SK-N-SH treated with all-trans-retinoic acid at 6 μM for 48 hours (cell line): ENCODE measurements at regions not wholly inside any gene's neighbourhood (a gene's known extent, or its start where the extent isn't known, plus 50 kb on each side); places are given as distances from the start of the nearest gene placed in this dataset.

Experiments
- ARNTL ChIP-seq: fragments of 450-650 bp; formaldehyde crosslinking; IDR thresholded peaks from 2 replicates; pipeline ENCODE4 v1.5.0; 2020; ENCODE audit warnings: low read depth, mild to moderate bottlenecking, moderate library complexity, borderline replicate concordance
- ESRRG ChIP-seq: fragments of 250-450 bp; sonication (Bioruptor Pico); IDR thresholded peaks from 2 replicates; pipeline ENCODE4 v1.6.1; 2021; ENCODE audit warnings: mild to moderate bottlenecking
- GLIS3 ChIP-seq: fragments of 250-450 bp; sonication (Bioruptor Pico); IDR thresholded peaks from 2 replicates; pipeline ENCODE4 v1.5.0; 2020; ENCODE audit warnings: mild to moderate bottlenecking, moderate library complexity
- ISL1 ChIP-seq: fragments of 250-450 bp; sonication (Bioruptor Pico); IDR thresholded peaks from 2 replicates; pipeline ENCODE4 v2.1.2; 2022; ENCODE audit warnings: mild to moderate bottlenecking, moderate library complexity
- SNAI2 ChIP-seq: fragments of 250-450 bp; sonication (Bioruptor Pico); IDR thresholded peaks from 2 replicates; pipeline ENCODE4 v1.5.0; 2020; ENCODE audit warnings: mild to moderate bottlenecking, moderate library complexity
- ZC3H10 ChIP-seq: fragments of 250-450 bp; sonication (Bioruptor Pico); IDR thresholded peaks from 2 replicates; pipeline ENCODE4 v1.5.1; 2021; ENCODE audit warnings: mild to moderate bottlenecking, moderate library complexity
- ZFP30 ChIP-seq: fragments of 450-650 bp; formaldehyde crosslinking; IDR thresholded peaks from 2 replicates; pipeline ENCODE4 v1.5.0; 2022; ENCODE audit warnings: mild to moderate bottlenecking, moderate library complexity
- ZNF70 ChIP-seq: fragments of 450-650 bp; formaldehyde crosslinking; IDR thresholded peaks from 2 replicates; pipeline ENCODE4 v1.5.0; 2020; ENCODE audit warnings: mild to moderate bottlenecking, moderate library complexity
- ZNF8 ChIP-seq: fragments of 450-650 bp; formaldehyde crosslinking; IDR thresholded peaks from 2 replicates; pipeline ENCODE4 v1.5.0; 2020; ENCODE audit warnings: mild to moderate bottlenecking, moderate library complexity
- TF ChIP-seq, protein P1 (sequence below): fragments of 250-450 bp; sonication (Bioruptor Pico); IDR thresholded peaks from 2 replicates; pipeline ENCODE4 v1.8.0; 2020; ENCODE audit warnings: mild to moderate bottlenecking, moderate library complexity, borderline replicate concordance
- TF ChIP-seq, protein P2 (sequence below): fragments of 250-450 bp; sonication (Bioruptor Pico); IDR thresholded peaks from 2 replicates; pipeline ENCODE4 v1.5.1; 2021; ENCODE audit warnings: mild to moderate bottlenecking, moderate library complexity
- TF ChIP-seq, protein P3 (sequence below): fragments of 250-450 bp; sonication (Bioruptor Pico); IDR thresholded peaks from 2 replicates; pipeline ENCODE4 v1.8.0; 2021; ENCODE audit warnings: low read depth, mild to moderate bottlenecking, moderate library complexity, borderline replicate concordance
- TF ChIP-seq, protein P4 (sequence below): fragments of 250-450 bp; sonication (Bioruptor Pico); IDR thresholded peaks from 2 replicates; pipeline ENCODE4 v1.5.1; 2020; ENCODE audit warnings: low read depth, mild to moderate bottlenecking, moderate library complexity

DNA sequence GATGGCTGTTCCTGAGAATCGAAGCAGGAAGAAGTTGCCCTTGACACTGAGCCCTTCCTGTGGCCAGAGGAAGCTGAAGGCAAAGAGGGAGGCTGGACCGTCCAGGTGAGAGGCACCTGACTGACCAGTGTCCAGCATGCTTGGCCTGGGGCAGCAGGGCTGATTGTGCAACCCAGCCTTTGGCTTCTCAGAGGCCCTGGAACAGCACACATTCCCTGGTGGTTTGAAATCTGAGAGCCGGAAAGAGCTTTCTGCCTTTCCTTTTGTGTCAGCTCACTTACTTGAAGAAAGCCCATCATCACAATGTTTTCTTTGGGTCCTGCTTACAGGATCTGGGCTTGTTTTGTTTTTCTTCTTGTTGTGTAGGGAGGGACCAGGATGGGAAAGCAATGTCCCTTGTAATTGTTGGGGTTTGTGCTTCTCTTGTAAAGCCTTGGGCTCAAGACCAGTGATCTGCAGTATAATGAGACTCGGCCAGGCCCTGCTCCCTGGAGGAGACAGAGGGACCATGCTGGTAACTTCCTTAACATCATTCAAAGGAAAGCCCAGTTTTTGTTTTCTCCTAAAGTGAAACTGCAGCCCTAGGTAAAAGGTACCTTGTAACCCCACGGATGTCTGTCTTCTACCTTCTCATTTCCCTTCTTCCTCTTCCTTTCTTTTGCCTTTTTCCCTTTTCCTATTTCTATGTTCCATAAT is 213.7 kb downstream of the NXNL2 start:
- TF ChIP-seq ZC3H10 (CRISPR knock-in tag) = no peak
- TF ChIP-seq ZFP30 (CRISPR knock-in tag) = no peak
- TF ChIP-seq, protein P1, sequence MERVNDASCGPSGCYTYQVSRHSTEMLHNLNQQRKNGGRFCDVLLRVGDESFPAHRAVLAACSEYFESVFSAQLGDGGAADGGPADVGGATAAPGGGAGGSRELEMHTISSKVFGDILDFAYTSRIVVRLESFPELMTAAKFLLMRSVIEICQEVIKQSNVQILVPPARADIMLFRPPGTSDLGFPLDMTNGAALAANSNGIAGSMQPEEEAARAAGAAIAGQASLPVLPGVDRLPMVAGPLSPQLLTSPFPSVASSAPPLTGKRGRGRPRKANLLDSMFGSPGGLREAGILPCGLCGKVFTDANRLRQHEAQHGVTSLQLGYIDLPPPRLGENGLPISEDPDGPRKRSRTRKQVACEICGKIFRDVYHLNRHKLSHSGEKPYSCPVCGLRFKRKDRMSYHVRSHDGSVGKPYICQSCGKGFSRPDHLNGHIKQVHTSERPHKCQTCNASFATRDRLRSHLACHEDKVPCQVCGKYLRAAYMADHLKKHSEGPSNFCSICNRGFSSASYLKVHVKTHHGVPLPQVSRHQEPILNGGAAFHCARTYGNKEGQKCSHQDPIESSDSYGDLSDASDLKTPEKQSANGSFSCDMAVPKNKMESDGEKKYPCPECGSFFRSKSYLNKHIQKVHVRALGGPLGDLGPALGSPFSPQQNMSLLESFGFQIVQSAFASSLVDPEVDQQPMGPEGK = no peak
- TF ChIP-seq ARNTL = no peak
- no peak for TF ChIP-seq ZNF8 (CRISPR knock-in tag)
- no peak for TF ChIP-seq ISL1 (CRISPR knock-in tag)
- no peak for TF ChIP-seq SNAI2
- TF ChIP-seq, protein P2, sequence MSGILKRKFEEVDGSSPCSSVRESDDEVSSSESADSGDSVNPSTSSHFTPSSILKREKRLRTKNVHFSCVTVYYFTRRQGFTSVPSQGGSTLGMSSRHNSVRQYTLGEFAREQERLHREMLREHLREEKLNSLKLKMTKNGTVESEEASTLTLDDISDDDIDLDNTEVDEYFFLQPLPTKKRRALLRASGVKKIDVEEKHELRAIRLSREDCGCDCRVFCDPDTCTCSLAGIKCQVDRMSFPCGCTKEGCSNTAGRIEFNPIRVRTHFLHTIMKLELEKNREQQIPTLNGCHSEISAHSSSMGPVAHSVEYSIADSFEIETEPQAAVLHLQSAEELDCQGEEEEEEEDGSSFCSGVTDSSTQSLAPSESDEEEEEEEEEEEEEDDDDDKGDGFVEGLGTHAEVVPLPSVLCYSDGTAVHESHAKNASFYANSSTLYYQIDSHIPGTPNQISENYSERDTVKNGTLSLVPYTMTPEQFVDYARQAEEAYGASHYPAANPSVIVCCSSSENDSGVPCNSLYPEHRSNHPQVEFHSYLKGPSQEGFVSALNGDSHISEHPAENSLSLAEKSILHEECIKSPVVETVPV (CRISPR knock-in tag) = no peak
- TF ChIP-seq, protein P3, sequence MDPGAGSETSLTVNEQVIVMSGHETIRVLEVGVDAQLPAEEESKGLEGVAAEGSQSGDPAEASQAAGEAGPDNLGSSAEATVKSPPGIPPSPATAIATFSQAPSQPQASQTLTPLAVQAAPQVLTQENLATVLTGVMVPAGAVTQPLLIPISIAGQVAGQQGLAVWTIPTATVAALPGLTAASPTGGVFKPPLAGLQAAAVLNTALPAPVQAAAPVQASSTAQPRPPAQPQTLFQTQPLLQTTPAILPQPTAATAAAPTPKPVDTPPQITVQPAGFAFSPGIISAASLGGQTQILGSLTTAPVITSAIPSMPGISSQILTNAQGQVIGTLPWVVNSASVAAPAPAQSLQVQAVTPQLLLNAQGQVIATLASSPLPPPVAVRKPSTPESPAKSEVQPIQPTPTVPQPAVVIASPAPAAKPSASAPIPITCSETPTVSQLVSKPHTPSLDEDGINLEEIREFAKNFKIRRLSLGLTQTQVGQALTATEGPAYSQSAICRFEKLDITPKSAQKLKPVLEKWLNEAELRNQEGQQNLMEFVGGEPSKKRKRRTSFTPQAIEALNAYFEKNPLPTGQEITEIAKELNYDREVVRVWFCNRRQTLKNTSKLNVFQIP = no peak
- no peak for TF ChIP-seq GLIS3 (CRISPR knock-in tag)
- TF ChIP-seq ZNF70 (CRISPR knock-in tag) = no peak
- no peak for TF ChIP-seq ESRRG
- TF ChIP-seq, protein P4, sequence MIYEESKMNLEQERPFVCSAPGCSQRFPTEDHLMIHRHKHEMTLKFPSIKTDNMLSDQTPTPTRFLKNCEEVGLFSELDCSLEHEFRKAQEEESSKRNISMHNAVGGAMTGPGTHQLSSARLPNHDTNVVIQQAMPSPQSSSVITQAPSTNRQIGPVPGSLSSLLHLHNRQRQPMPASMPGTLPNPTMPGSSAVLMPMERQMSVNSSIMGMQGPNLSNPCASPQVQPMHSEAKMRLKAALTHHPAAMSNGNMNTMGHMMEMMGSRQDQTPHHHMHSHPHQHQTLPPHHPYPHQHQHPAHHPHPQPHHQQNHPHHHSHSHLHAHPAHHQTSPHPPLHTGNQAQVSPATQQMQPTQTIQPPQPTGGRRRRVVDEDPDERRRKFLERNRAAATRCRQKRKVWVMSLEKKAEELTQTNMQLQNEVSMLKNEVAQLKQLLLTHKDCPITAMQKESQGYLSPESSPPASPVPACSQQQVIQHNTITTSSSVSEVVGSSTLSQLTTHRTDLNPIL = no peak
